IPS-18c (cell line): ENCODE measurements at regions not wholly inside any gene's neighbourhood (a gene's known extent, or its start where the extent isn't known, plus 50 kb on each side); places are given as distances from the start of the nearest gene placed in this dataset.

Source experiments
- H3K4me3 ChIP-seq: 2 replicates; pipeline ENCODE4 v1.7.0; 2013; ENCODE audit warnings: low read depth, mild to moderate bottlenecking, low read length, moderate library complexity; ENCODE audit not compliant: insufficient read depth
- H3K9me3 ChIP-seq: one replicate; pipeline ENCODE4 v1.6.1; 2013; ENCODE audit warnings: mild to moderate bottlenecking, low read length, moderate library complexity; ENCODE audit not compliant: control insufficient read depth, insufficient read depth

GRCh38 chr10:78288663-78289062 is 255.0 kb downstream of the RPS24 start:
- H3K4me3 ChIP-seq: no peak overlapping the region
- no peaks in the 10 kb centered on the region for H3K9me3 ChIP-seq

GRCh38 chr10:78290131-78290750 is 256.6 kb downstream of the RPS24 start:
- H3K9me3 ChIP-seq: no peaks in the 10 kb centered on the region

GRCh38 chr10:78291722-78292121 is 258.1 kb downstream of the RPS24 start:
- H3K4me3 ChIP-seq: no peak overlapping the region

More at GRCh38 chr10:78290131-78290750, 256.6 kb downstream of the RPS24 start:
- no peak overlapping the region for H3K4me3 ChIP-seq

GRCh38 chr10:78292250-78292981 is 258.8 kb downstream of the RPS24 start:
- no peaks in the 10 kb centered on the region for H3K9me3 ChIP-seq
- no peak overlapping the region for H3K4me3 ChIP-seq

More at GRCh38 chr10:78291722-78292121, 258.1 kb downstream of the RPS24 start:
- H3K9me3 ChIP-seq: no peaks in the 10 kb centered on the region

- H3K9me3 ChIP-seq: no peaks in the 10 kb centered on the region
- H3K4me3 ChIP-seq: no peak overlapping the region
These were observed 259.6 kb downstream of the RPS24 start for GRCh38 chr10:78292982-78293865.

GRCh38 chr10:78295242-78295641 is 261.6 kb downstream of the RPS24 start:
- Histone ChIP-seq H3K9me3 (no peaks in the 10 kb centered on the region), H3K4me3 (no peak overlapping the region)

GRCh38 chr10:78296785-78297184 is 263.1 kb downstream of the RPS24 start:
- no peak overlapping the region for H3K4me3 ChIP-seq
- no peaks in the 10 kb centered on the region for H3K9me3 ChIP-seq

GRCh38 chr10:78297997-78298396 is 264.3 kb downstream of the RPS24 start:
- Histone ChIP-seq H3K4me3 (no peak overlapping the region), H3K9me3 (no peaks in the 10 kb centered on the region)

GRCh38 chr10:78298835-78299234 is 265.2 kb downstream of the RPS24 start:
- no peaks in the 10 kb centered on the region for H3K9me3 ChIP-seq
- H3K4me3 ChIP-seq: no peak overlapping the region

- no peak overlapping the region for H3K4me3 ChIP-seq
- no peaks in the 10 kb centered on the region for H3K9me3 ChIP-seq
These were observed 266.3 kb downstream of the RPS24 start for GRCh38 chr10:78299851-78300468.

GRCh38 chr10:78300526-78300925 is 266.9 kb downstream of the RPS24 start:
- H3K9me3 ChIP-seq: no peaks in the 10 kb centered on the region
- no peak overlapping the region for H3K4me3 ChIP-seq

GRCh38 chr10:78301481-78301880 is 267.8 kb downstream of the RPS24 start:
- Histone ChIP-seq H3K4me3 (no peak overlapping the region), H3K9me3 (no peaks in the 10 kb centered on the region)

- no peak overlapping the region for H3K4me3 ChIP-seq
- no peaks in the 10 kb centered on the region for H3K9me3 ChIP-seq
These were observed 268.5 kb downstream of the RPS24 start for GRCh38 chr10:78301891-78302738.

- H3K9me3 ChIP-seq: no peaks in the 10 kb centered on the region
- peak overlapping the region; percentile 56 for H3K4me3 ChIP-seq
These were observed 269.0 kb downstream of the RPS24 start for GRCh38 chr10:78302739-78302988.

- H3K4me3 ChIP-seq: peak overlapping the region; percentile 56
- H3K9me3 ChIP-seq: no peaks in the 10 kb centered on the region
These were observed 269.6 kb downstream of the RPS24 start for GRCh38 chr10:78302989-78303854.
